Central memory CD8-positive, alpha-beta T cell (primary cell): ENCODE measurements at regions not wholly inside any gene's neighbourhood (a gene's known extent, or its start where the extent isn't known, plus 50 kb on each side); places are given as distances from the start of the nearest gene placed in this dataset.

Experiments used
- ATAC-seq: fragments of 150-1000 bp; cut with Tn5 transposase; replicated peaks from 2 replicates; pipeline ENCODE4 v1.10.0; 2022; ENCODE audit warnings: mild to moderate bottlenecking, moderate FRiP score, moderate number of reproducible peaks; ENCODE audit not compliant: poor library complexity, severe bottlenecking; ENCODE audit errors: extremely low read depth
- DNase-seq, 2 donors: peaks; one replicate each; pipeline ENCODE4 v3.0.0; 2021; ENCODE audit warnings: low spot score in 2 of 2
- H3K27ac Mint-ChIP-seq: one replicate; pipeline ENCODE4 v1.8.0; 2022; ENCODE audit warnings: low read depth, mild to moderate bottlenecking, moderate library complexity, mixed read lengths
- H3K27me3 Mint-ChIP-seq: one replicate; pipeline ENCODE4 v1.8.0; 2022; ENCODE audit warnings: mixed read lengths
- H3K36me3 Mint-ChIP-seq: one replicate; pipeline ENCODE4 v1.8.0; 2022; ENCODE audit warnings: mild to moderate bottlenecking, moderate library complexity, mixed read lengths; ENCODE audit not compliant: insufficient read depth
- H3K4me1 Mint-ChIP-seq: one replicate; pipeline ENCODE4 v1.8.0; 2022; ENCODE audit warnings: mixed read lengths
- H3K4me3 Mint-ChIP-seq: one replicate; pipeline ENCODE4 v1.8.0; 2022; ENCODE audit warnings: mild to moderate bottlenecking, moderate library complexity, mixed read lengths
- H3K9me3 Mint-ChIP-seq: one replicate; pipeline ENCODE4 v1.8.0; 2022; ENCODE audit warnings: mixed read lengths

DNA sequence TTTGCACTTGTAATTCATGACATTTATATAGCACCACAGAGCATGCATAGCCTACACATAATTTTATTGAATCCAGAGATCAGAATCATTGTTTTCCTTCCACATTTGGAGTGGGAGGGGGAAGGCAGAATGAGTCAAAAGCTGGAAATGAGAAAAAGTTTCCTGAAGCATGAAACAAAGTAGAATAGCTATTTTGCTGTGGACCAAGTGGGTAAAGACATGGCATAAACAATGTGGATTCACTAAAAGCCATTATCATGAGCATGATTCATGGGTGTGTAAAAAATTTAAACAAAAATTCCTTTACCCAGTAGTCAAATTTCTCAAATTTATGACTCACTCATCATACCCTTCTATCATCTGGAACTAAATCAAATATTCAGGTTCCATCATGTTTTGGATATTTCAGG lies 97.9 kb downstream of the YIPF5 start:
- H3K36me3 Mint-ChIP-seq = no peaks in the 10 kb centered on the region
- peaks cover 43% of the 10 kb centered on the region for H3K27me3 Mint-ChIP-seq
- peaks cover 6% of the 10 kb centered on the region for H3K9me3 Mint-ChIP-seq
- H3K4me1 Mint-ChIP-seq = no peaks in the 10 kb centered on the region
- H3K4me3 Mint-ChIP-seq = no peak overlapping the region
- ATAC-seq = no peak
- no peak for DNase-seq
- H3K27ac Mint-ChIP-seq = no peak overlapping the region

DNA sequence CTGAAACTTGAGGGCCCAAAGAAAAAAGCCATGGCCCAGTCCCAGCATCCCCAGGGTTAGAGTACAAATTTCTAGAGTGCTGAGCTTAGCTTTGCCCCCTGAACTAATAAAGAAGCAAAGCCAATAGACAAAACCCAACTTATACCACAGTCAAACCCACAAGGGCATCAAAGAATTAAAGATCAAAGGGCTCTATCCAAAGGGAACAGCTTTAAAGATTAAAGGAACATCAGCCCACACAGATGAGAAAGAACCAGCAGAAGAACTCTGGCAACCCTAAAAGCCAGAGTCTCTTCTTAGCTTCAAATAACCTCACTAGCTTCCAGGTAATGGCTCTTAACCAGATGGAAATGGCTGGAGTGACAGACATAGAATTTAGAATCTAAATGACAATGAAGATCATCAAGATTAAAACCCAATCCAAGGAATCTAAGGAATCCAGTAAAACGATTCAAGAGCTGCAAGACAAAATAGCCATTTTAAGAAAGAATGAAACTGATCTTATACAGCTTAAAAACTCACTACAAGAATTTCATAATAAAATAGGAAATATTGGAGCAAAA lies 93.9 kb downstream of the YIPF5 start:
- Mint-ChIP-seq H3K36me3 (no peaks in the 10 kb centered on the region), H3K4me3 (no peak overlapping the region), H3K9me3 (peaks cover 13% of the 10 kb centered on the region), H3K27ac (no peak overlapping the region), H3K4me1 (no peaks in the 10 kb centered on the region), H3K27me3 (peaks cover 57% of the 10 kb centered on the region)
- no peak for ATAC-seq
- DNase-seq = no peak

DNA sequence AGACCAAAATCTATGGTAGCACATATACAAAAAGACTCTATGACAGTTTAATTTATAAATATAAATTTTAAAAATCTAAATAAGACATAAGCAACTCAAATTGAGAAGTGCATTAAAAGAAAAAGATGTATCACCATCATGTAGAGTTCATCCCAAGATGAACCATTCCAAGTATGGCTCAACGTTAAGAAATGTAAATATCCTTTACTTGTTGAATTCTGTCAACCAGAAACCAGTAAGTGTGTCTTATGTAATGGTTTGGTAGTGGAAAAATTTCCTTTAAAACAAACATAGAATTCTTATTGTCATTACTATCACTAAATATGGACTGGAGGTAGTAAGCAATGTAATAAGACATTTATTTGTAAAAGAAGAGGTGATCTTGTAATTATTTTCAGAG lies 87.3 kb downstream of the YIPF5 start:
- H3K4me1 Mint-ChIP-seq = no peaks in the 10 kb centered on the region
- H3K36me3 Mint-ChIP-seq = no peaks in the 10 kb centered on the region
- ATAC-seq (no peak), DNase-seq (no peak)
- H3K27ac Mint-ChIP-seq = no peak overlapping the region
- H3K4me3 Mint-ChIP-seq = no peak overlapping the region
- peaks cover 1% of the 10 kb centered on the region for H3K9me3 Mint-ChIP-seq
- peaks cover 7% of the 10 kb centered on the region for H3K27me3 Mint-ChIP-seq

DNA sequence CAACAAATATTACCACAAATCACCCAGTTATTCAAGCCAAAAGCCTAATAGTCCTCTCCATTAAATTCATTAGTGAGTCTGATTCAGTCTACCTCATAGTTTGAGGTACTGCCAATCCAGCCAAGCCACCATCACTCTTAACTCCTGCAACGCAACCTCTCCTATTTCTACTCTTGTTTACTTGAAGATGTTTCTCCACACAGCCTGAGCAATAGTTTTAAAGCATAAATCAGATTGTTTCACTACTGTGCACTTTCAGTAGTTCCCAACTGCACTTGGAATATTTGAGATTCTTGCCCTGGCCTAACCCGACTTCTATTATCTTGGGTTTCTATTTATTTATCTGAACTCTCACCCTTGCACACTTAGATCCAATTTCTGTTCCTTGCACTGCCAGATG lies 85.5 kb downstream of the YIPF5 start:
- DNase-seq (no peak), ATAC-seq (no peak)
- no peaks in the 10 kb centered on the region for H3K4me1 Mint-ChIP-seq
- H3K27ac Mint-ChIP-seq = no peak overlapping the region
- no peak overlapping the region for H3K4me3 Mint-ChIP-seq
- H3K36me3 Mint-ChIP-seq = no peaks in the 10 kb centered on the region
- no peaks in the 10 kb centered on the region for H3K27me3 Mint-ChIP-seq
- H3K9me3 Mint-ChIP-seq = no peaks in the 10 kb centered on the region

DNA sequence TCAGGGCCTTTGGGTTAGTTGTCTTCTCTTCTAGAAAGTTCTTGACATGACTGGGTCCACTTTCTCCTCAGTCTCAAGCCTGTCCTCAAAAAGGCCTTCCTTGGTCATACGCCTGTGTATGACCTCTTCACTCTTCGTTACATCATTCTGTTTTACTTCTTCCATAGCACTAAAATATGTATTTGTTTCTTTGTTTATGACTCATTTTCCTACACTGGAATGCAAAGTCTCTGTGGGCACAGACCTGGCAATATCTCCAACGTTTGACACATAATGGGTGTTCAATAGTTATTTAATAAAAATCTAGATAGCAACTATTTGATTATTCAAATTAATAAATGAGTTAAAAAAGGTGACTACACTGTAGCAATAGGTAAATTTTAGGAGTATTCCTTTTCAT lies 85.1 kb downstream of the YIPF5 start:
- no peaks in the 10 kb centered on the region for H3K9me3 Mint-ChIP-seq
- no peaks in the 10 kb centered on the region for H3K27me3 Mint-ChIP-seq
- no peaks in the 10 kb centered on the region for H3K36me3 Mint-ChIP-seq
- ATAC-seq = no peak
- DNase-seq = no peak
- H3K4me1 Mint-ChIP-seq = no peaks in the 10 kb centered on the region
- H3K4me3 Mint-ChIP-seq = no peak overlapping the region
- no peak overlapping the region for H3K27ac Mint-ChIP-seq

DNA sequence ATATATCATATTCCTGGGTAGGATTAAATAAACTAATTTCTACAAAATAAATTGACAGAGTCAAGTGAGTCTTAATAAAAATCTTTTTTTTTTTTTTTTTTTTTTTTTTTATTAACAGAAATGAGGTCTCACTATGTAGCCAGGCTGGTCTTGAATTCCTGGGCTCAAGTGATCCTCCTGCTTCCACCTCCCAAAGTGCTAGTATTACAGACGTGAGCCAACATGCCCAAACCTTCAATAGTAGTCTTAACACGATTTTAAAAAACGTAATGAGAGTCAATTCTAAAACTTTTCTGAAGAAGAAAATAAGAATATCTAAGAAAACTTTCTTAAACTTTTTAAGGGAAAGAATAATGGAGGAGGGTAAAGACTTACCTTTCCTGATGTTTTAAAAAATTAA lies 84.2 kb downstream of the YIPF5 start:
- Mint-ChIP-seq H3K4me1 (no peaks in the 10 kb centered on the region), H3K27ac (no peak overlapping the region), H3K36me3 (no peaks in the 10 kb centered on the region), H3K4me3 (no peak overlapping the region), H3K27me3 (peaks cover 7% of the 10 kb centered on the region), H3K9me3 (no peaks in the 10 kb centered on the region)
- ATAC-seq = no peak
- no peak for DNase-seq

DNA sequence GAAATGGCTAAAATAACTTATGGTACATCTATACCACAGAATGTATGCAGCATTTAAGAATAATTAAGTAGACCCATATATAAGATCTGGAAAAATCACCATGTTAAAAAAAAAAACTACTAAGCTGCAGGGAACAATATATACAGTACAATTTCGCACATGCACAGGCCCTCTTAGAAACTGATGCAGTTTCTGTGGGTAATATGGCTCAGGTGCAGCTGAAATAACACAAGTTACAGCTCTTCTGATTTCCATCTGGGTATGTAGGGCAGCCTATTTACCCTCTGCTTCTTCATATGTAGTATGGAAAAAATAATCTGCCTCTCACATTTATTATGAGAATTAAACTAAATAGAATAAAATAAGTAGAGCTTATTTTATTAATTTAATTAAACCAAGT lies 82.9 kb downstream of the YIPF5 start:
- Mint-ChIP-seq H3K27me3 (peaks cover 14% of the 10 kb centered on the region), H3K27ac (no peak overlapping the region), H3K4me1 (no peaks in the 10 kb centered on the region), H3K4me3 (no peak overlapping the region), H3K9me3 (no peaks in the 10 kb centered on the region), H3K36me3 (no peaks in the 10 kb centered on the region)
- no peak for DNase-seq
- no peak for ATAC-seq

DNA sequence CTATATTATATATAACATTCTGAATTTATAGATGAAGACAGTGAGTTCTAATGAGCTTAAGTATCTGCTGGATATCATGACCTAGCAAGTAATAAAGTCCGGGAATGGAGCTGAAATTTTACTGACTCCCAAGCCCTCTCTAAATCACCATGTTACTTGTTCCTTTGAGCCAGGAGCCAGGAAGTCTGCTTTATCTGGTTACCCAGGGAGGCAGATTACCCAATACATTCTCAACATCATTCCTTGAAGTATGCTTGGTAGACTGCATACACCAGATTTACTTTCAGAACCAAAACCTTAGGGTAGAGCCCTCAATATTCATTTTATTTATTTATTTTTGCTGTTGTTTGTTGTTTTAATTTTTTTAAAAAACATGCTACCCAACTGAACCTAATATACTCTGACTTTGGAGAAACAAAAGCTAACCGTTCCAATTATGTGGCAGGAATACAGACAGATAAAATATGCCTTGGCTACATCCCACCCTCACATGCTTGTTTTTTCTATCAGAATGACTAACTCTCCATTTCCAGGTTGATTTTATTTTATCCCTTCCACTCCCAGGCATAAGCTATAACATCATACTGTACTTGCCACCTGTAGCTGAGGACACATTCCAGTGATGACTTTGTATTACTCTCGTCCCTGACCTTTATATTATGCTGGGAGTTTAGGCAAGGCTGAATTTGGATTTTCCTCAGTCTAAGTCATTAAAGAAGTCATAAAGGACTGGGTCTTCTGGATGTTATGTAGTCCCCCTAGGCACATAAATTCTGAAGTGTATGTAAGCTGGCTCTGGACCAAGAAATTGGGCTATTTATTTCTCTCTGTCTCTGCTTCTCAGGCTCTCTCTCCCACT lies 82.0 kb downstream of the YIPF5 start:
- no peak for ATAC-seq
- Mint-ChIP-seq H3K9me3 (no peaks in the 10 kb centered on the region), H3K4me3 (no peak overlapping the region), H3K27me3 (peaks cover 14% of the 10 kb centered on the region), H3K27ac (no peak overlapping the region), H3K36me3 (no peaks in the 10 kb centered on the region), H3K4me1 (peaks cover 5% of the 10 kb centered on the region)
- no peak for DNase-seq

DNA sequence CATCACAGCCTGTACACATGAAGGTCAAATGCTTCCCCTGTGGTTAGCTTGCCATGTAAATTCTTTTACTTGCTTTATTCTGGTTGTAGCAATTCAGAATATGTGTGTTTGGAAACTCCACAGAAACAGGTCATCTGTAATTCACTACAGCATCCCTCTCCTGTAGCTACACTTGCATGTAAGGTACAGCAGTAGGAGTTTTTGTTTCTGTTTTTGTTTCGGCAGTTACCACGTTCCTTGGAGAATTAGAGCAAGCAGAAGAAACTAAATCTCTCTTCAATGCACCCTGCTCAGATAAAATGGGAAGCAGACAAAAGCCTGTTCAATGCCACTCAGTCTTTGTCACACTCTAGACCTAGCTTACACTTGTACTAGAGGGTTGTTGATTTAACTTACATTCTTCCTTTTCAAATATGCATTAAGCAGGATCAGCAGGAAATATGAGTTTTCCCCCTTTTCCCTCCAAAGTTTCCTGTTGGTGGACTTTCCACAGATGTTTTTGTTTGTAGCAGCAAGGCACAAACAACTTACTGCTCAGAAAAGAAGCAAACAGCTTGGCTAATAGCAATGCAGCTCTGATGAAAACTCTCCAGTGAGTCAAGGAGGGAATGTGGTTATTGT lies 80.9 kb downstream of the YIPF5 start:
- DNase-seq (no peak), ATAC-seq (no peak)
- H3K4me1 Mint-ChIP-seq = peaks cover 11% of the 10 kb centered on the region
- no peaks in the 10 kb centered on the region for H3K36me3 Mint-ChIP-seq
- H3K27ac Mint-ChIP-seq = no peak overlapping the region
- no peaks in the 10 kb centered on the region for H3K9me3 Mint-ChIP-seq
- H3K4me3 Mint-ChIP-seq = no peak overlapping the region
- H3K27me3 Mint-ChIP-seq = peaks cover 14% of the 10 kb centered on the region

DNA sequence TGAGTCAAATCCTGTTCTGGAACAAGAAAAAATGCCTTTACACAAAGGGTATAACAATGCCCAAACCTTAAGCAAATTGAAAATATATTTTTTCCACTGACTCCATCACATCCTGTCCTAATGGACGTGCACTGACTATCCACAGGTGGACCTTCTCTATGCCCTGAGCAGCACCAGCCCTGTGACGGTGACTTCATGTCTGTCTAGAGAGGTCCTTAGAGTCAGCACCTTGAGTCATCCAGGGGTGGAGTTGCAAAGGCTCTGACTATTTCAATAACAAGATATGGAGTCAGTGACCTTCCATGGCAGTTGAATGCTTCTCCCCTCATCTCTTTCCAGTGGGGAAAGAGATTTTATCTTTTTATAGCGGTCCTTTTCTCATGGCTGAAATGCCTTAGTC lies 78.0 kb downstream of the YIPF5 start:
- ATAC-seq (no peak), DNase-seq (no peak)
- no peaks in the 10 kb centered on the region for H3K9me3 Mint-ChIP-seq
- H3K36me3 Mint-ChIP-seq = no peaks in the 10 kb centered on the region
- H3K27me3 Mint-ChIP-seq = peaks cover 14% of the 10 kb centered on the region
- H3K4me1 Mint-ChIP-seq = peaks cover 11% of the 10 kb centered on the region
- H3K4me3 Mint-ChIP-seq = no peak overlapping the region
- no peak overlapping the region for H3K27ac Mint-ChIP-seq

DNA sequence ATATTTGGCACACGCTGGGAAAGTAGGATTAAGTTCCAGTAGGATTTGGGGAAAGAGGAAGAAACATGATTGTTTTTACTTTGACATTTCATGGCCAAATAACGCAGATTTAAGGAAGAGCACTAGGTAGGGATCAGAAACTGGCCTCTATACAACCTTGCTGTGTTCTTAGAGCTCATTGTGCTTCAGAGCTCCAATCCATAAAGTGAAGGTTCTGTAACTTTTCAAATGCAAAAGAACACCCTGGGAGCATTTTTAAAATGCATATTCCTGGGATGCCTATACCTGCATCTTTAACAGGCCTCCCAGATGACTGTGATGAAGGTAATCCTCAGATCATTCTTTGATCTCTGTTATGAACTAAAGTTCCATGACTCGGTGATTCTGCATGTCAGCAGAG lies 77.1 kb downstream of the YIPF5 start:
- H3K9me3 Mint-ChIP-seq = no peaks in the 10 kb centered on the region
- H3K4me3 Mint-ChIP-seq = no peak overlapping the region
- H3K4me1 Mint-ChIP-seq = peaks cover 11% of the 10 kb centered on the region
- no peak for ATAC-seq
- no peak overlapping the region for H3K27ac Mint-ChIP-seq
- DNase-seq = no peak
- peaks cover 14% of the 10 kb centered on the region for H3K27me3 Mint-ChIP-seq
- no peaks in the 10 kb centered on the region for H3K36me3 Mint-ChIP-seq

DNA sequence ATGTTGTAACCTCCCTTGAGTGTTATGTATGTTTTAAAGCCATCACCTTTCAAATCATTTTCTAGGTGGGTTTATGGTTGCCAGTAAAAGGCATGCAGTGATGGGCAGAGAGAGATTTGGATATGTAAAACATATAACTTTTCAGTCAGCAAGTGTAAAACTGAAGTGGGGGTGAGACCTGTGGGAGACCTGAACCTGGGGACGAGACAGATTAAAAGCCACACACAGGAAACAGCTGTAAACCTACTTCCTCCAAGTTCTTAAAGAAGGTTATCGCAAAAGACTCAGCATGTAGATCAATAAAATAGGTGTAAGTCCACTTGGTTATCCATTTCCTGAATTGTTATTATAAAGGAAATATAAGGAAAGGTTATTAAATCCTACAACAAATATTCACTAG lies 76.6 kb downstream of the YIPF5 start:
- H3K27ac Mint-ChIP-seq = no peak overlapping the region
- no peaks in the 10 kb centered on the region for H3K9me3 Mint-ChIP-seq
- DNase-seq (no peak), ATAC-seq (no peak)
- H3K27me3 Mint-ChIP-seq = peaks cover 14% of the 10 kb centered on the region
- H3K36me3 Mint-ChIP-seq = no peaks in the 10 kb centered on the region
- H3K4me3 Mint-ChIP-seq = no peak overlapping the region
- H3K4me1 Mint-ChIP-seq = peaks cover 11% of the 10 kb centered on the region

DNA sequence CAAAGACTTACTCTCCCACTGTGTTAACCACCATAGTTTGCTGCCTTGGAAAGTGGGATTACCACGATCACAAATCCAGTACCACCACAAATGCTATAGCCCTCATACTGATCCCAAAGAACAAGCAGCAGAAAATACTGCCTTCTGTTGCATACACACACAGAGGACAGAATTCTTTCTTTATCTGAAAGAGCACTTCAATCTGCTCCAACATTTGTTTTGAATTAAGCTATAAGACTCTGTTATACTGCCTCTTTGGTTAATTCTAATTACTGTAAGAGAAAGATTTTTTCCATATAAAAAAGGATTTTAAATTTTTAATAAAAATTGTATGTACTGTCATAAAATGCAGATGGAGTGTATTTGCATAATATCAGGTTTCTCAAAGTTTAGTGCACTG lies 69.8 kb downstream of the YIPF5 start:
- H3K4me1 Mint-ChIP-seq = no peaks in the 10 kb centered on the region
- ATAC-seq = no peak
- H3K9me3 Mint-ChIP-seq = no peaks in the 10 kb centered on the region
- no peak overlapping the region for H3K27ac Mint-ChIP-seq
- DNase-seq = no peak
- H3K4me3 Mint-ChIP-seq = no peak overlapping the region
- no peaks in the 10 kb centered on the region for H3K27me3 Mint-ChIP-seq
- no peaks in the 10 kb centered on the region for H3K36me3 Mint-ChIP-seq
